ENCODE measurements at regions not wholly inside any gene's neighbourhood (a gene's known extent, or its start where the extent isn't known, plus 50 kb on each side); places are given as distances from the start of the nearest gene placed in this dataset.

- TF ChIP-seq RAD21 (conservative IDR thresholded peaks at IDR 0.05) (no peak), TAF1 (IDR thresholded peaks at IDR 0.05; ENCODE audit: low read depth) (no peak), CTCF (IDR thresholded peaks at IDR 0.05; ENCODE audit: poor library complexity, severe bottlenecking) (no peak), REST (IDR thresholded peaks at IDR 0.05; ENCODE audit: borderline replicate concordance) (no peak), EZH2 (IDR thresholded peaks at IDR 0.05; ENCODE audit: borderline replicate concordance, insufficient read depth, low read length, poor library complexity, severe bottlenecking) (no peak), EP300 (conservative IDR thresholded peaks at IDR 0.05; ENCODE audit: poor library complexity, severe bottlenecking) (no peak), POLR2AphosphoS5 (IDR thresholded peaks at IDR 0.05) (no peak), MXI1 (conservative IDR thresholded peaks at IDR 0.05; ENCODE audit: poor library complexity, severe bottlenecking) (no peak), SMC3 (conservative IDR thresholded peaks at IDR 0.05; ENCODE audit: poor library complexity) (no peak)
These were observed 73.5 kb downstream of the MDH1 start for GRCh38 chr2:63662028-63662804.

Data from neural cell (in vitro differentiated cells).